HG03469 (cell line): ENCODE measurements at regions not wholly inside any gene's neighbourhood (a gene's known extent, or its start where the extent isn't known, plus 50 kb on each side); places are given as distances from the start of the nearest gene placed in this dataset.

Experiments
- ATAC-seq: cut with Tn5 transposase; IDR thresholded peaks from one replicate; pipeline ENCODE4 v1.9.1; 2021; ENCODE audit warnings: mild to moderate bottlenecking, moderate library complexity, moderate number of reproducible peaks; ENCODE audit not compliant: unreplicated experiment

- ATAC-seq = no peak
These were observed 226.5 kb downstream of the ANAPC1 start for GRCh38 chr2:111657351-111657975.

- no peak for ATAC-seq
These were observed 224.3 kb downstream of the ANAPC1 start for GRCh38 chr2:111659361-111660333.

- ATAC-seq = no peak
These were observed 223.2 kb downstream of the ANAPC1 start for GRCh38 chr2:111660811-111661210.

- ATAC-seq = no peak
These were observed 222.6 kb downstream of the ANAPC1 start for GRCh38 chr2:111661286-111661940.

GRCh38 chr2:111662039-111662770, 221.8 kb downstream of the ANAPC1 start:
- no peak for ATAC-seq

- no peak for ATAC-seq
These were observed 221.1 kb downstream of the ANAPC1 start for GRCh38 chr2:111662771-111663470.

GRCh38 chr2:111663471-111664274, 220.3 kb downstream of the ANAPC1 start:
- no peak for ATAC-seq

- no peak for ATAC-seq
These were observed 219.6 kb downstream of the ANAPC1 start for GRCh38 chr2:111664275-111664850.

- no peak for ATAC-seq
These were observed 219.0 kb downstream of the ANAPC1 start for GRCh38 chr2:111665011-111665410.

- no peak for ATAC-seq
These were observed 218.4 kb downstream of the ANAPC1 start for GRCh38 chr2:111665551-111666116.

- ATAC-seq = no peak
These were observed 217.8 kb downstream of the ANAPC1 start for GRCh38 chr2:111666160-111666559.

- ATAC-seq = no peak
These were observed 217.0 kb downstream of the ANAPC1 start for GRCh38 chr2:111667001-111667400.

GRCh38 chr2:111667542-111668273, 216.3 kb downstream of the ANAPC1 start:
- ATAC-seq = no peak

- no peak for ATAC-seq
These were observed 215.7 kb downstream of the ANAPC1 start for GRCh38 chr2:111668274-111668616.

GRCh38 chr2:111668741-111669140, 215.3 kb downstream of the ANAPC1 start:
- no peak for ATAC-seq

- ATAC-seq = no peak
These were observed 213.9 kb downstream of the ANAPC1 start for GRCh38 chr2:111669928-111670695.

GRCh38 chr2:111670776-111671175, 213.2 kb downstream of the ANAPC1 start:
- no peak for ATAC-seq
